ENCODE measurements at regions not wholly inside any gene's neighbourhood (a gene's known extent, or its start where the extent isn't known, plus 50 kb on each side); places are given as distances from the start of the nearest gene placed in this dataset.

- TF ChIP-seq CTCF (IDR thresholded peaks at IDR 0.05; ENCODE audit: insufficient read depth, low read length, poor library complexity, severe bottlenecking) (no peak), EZH2phosphoT487 (conservative IDR thresholded peaks at IDR 0.05; ENCODE audit: low read length) (no peak)
- Histone ChIP-seq H3K36me3 (ENCODE audit: low read length) (peaks cover 10% of the 10 kb centered on the region), H3F3A (ENCODE audit: insufficient read depth) (peaks cover 30% of the 10 kb centered on the region), H3K27ac (ENCODE audit: low read depth, low read length) (no peak overlapping the region), H3K27me3 (ENCODE audit: low read length) (no peaks in the 10 kb centered on the region), H3K9ac (ENCODE audit: low read length) (no peak overlapping the region), H2AFZ (ENCODE audit: low read depth, low read length, severe bottlenecking) (no peak overlapping the region), H3K4me2 (ENCODE audit: low read depth, low read length, poor library complexity, severe bottlenecking) (no peak overlapping the region), H4K20me1 (ENCODE audit: low read depth, low read length) (no peaks in the 10 kb centered on the region), H3K9me3 (ENCODE audit: insufficient read depth, low read length) (no peaks in the 10 kb centered on the region), H3K9me2 (replicated peaks; ENCODE audit: insufficient read depth, low read length) (no peaks in the 10 kb centered on the region), H3K79me2 (ENCODE audit: insufficient read depth, low read length) (0 out of 2 replicates have a peak, but pooled peaks cover 6% of the 10 kb centered on the region), H3K4me3 (ENCODE audit: insufficient read depth, low read length, poor library complexity, severe bottlenecking) (no peak overlapping the region)
These were observed 356.2 kb downstream of the SEC14L1 start for GRCh38 chr17:77496831-77497577.

- no peak for TF ChIP-seq EZH2phosphoT487 (conservative IDR thresholded peaks at IDR 0.05; ENCODE audit: low read length)
- no peak for TF ChIP-seq CTCF (IDR thresholded peaks at IDR 0.05; ENCODE audit: insufficient read depth, low read length, poor library complexity, severe bottlenecking)
- H3K4me3 ChIP-seq (ENCODE audit: insufficient read depth, low read length, poor library complexity, severe bottlenecking): no peak overlapping the region
- no peak overlapping the region for H3K9ac ChIP-seq (ENCODE audit: low read length)
- no peak overlapping the region for H3K27ac ChIP-seq (ENCODE audit: low read depth, low read length)
- no peak overlapping the region for H3K4me2 ChIP-seq (ENCODE audit: low read depth, low read length, poor library complexity, severe bottlenecking)
- H3K36me3 ChIP-seq (ENCODE audit: low read length): peaks cover 10% of the 10 kb centered on the region
- H4K20me1 ChIP-seq (ENCODE audit: low read depth, low read length): no peaks in the 10 kb centered on the region
- H3F3A ChIP-seq (ENCODE audit: insufficient read depth): peaks cover 25% of the 10 kb centered on the region
- H3K9me3 ChIP-seq (ENCODE audit: insufficient read depth, low read length): no peaks in the 10 kb centered on the region
- 0 out of 2 replicates have a peak, but pooled peaks cover 6% of the 10 kb centered on the region for H3K79me2 ChIP-seq (ENCODE audit: insufficient read depth, low read length)
- no peak overlapping the region for H2AFZ ChIP-seq (ENCODE audit: low read depth, low read length, severe bottlenecking)
- H3K9me2 ChIP-seq (replicated peaks; ENCODE audit: insufficient read depth, low read length): no peaks in the 10 kb centered on the region
- no peaks in the 10 kb centered on the region for H3K27me3 ChIP-seq (ENCODE audit: low read length)
These were observed 356.8 kb downstream of the SEC14L1 start for GRCh38 chr17:77497578-77497934.

GRCh38 chr17:77498091-77498741, 357.4 kb downstream of the SEC14L1 start:
- Histone ChIP-seq H2AFZ (ENCODE audit: low read depth, low read length, severe bottlenecking) (no peak overlapping the region), H3K4me2 (ENCODE audit: low read depth, low read length, poor library complexity, severe bottlenecking) (no peak overlapping the region), H3K79me2 (ENCODE audit: insufficient read depth, low read length) (0 out of 2 replicates have a peak, but pooled peaks cover 6% of the 10 kb centered on the region), H3K4me3 (ENCODE audit: insufficient read depth, low read length, poor library complexity, severe bottlenecking) (no peak overlapping the region), H4K20me1 (ENCODE audit: low read depth, low read length) (no peaks in the 10 kb centered on the region), H3K27me3 (ENCODE audit: low read length) (no peaks in the 10 kb centered on the region), H3K27ac (ENCODE audit: low read depth, low read length) (no peak overlapping the region), H3F3A (ENCODE audit: insufficient read depth) (peaks cover 21% of the 10 kb centered on the region), H3K36me3 (ENCODE audit: low read length) (peaks cover 10% of the 10 kb centered on the region), H3K9ac (ENCODE audit: low read length) (no peak overlapping the region), H3K9me2 (replicated peaks; ENCODE audit: insufficient read depth, low read length) (no peaks in the 10 kb centered on the region), H3K9me3 (ENCODE audit: insufficient read depth, low read length) (no peaks in the 10 kb centered on the region)
- no peak for TF ChIP-seq CTCF (IDR thresholded peaks at IDR 0.05; ENCODE audit: insufficient read depth, low read length, poor library complexity, severe bottlenecking)
- no peak for TF ChIP-seq EZH2phosphoT487 (conservative IDR thresholded peaks at IDR 0.05; ENCODE audit: low read length)
